Body of pancreas (tissue), 4 donors: ENCODE measurements at regions not wholly inside any gene's neighbourhood (a gene's known extent, or its start where the extent isn't known, plus 50 kb on each side); places are given as distances from the start of the nearest gene placed in this dataset.

Experiments
- CTCF ChIP-seq, 7 experiments: fragments of 450-650 bp in 4 of 7; fragments of 200-600 bp in 3 of 7; sonication (generic) in 3 of 7; IDR thresholded peaks; one replicate each; pipeline ENCODE4 v1.5.1; 2016 to 2019; ENCODE audit warnings: antibody characterized with exemption in 7 of 7
- POLR2A ChIP-seq, 3 donors: fragments of 450-650 bp; IDR thresholded peaks; one replicate each; pipeline ENCODE4 v1.6.1; 2016; ENCODE audit warnings: antibody characterized with exemption in 3 of 3, mild to moderate bottlenecking in 2 of 3

GRCh38 chrX:40968180-40968579 lies 117.1 kb upstream of the USP9X start:
- TF ChIP-seq CTCF (IDR thresholded peaks at IDR 0.05) (no peak), POLR2A (IDR thresholded peaks at IDR 0.05) (no peak)
